Uterus (tissue), 2 donors: ENCODE measurements at regions not wholly inside any gene's neighbourhood (a gene's known extent, or its start where the extent isn't known, plus 50 kb on each side); places are given as distances from the start of the nearest gene placed in this dataset.

Experiments
- POLR2A ChIP-seq, 2 donors: fragments of 450-650 bp; IDR thresholded peaks; one replicate each; pipeline ENCODE4 v1.6.1; 2016; ENCODE audit warnings: antibody characterized with exemption in 2 of 2, mild to moderate bottlenecking in 1 of 2, moderate library complexity in 1 of 2
- TF ChIP-seq, protein P1 (sequence below), 4 experiments: fragments of 200-600 bp in 2 of 4; fragments of 450-650 bp in 2 of 4; sonication (generic) in 2 of 4; IDR thresholded peaks; one replicate each; pipeline ENCODE4 v1.5.1; 2016 to 2019; ENCODE audit warnings: antibody characterized with exemption in 4 of 4, mild to moderate bottlenecking in 2 of 4, moderate library complexity in 1 of 4

DNA sequence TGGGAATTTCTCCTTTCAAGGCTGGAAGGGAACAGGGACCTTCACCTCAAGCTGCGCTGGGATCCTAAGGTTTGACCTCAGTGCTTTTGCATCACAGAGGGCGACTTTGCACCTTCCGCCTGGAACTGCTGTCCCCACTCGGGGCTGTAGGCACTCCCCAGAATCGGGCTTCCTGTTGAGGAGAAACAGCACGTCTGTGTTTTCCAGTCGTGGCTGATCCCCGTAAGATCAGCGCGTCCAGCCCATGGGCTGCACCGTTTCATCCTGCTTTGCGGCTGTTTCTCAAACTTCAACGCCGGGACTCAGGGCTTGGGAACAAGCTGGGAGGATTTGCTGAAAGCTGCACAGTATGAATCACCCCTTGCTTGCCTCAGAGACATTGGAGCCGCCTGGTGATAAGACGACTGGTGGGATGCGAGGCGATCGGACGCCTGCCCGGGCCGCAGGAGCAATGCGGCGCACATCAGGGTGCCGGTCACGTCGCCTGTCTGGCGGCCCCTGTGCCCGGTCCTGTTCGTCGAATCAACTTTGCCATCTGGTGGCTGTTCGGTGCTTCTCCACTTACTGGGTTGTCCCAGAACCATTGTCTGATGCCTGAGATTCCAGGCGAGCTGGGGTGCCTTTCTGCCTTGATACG is 53.6 kb upstream of the FRMD1 start:
- no peak for TF ChIP-seq POLR2A (IDR thresholded peaks at IDR 0.05)
- TF ChIP-seq, protein P1, sequence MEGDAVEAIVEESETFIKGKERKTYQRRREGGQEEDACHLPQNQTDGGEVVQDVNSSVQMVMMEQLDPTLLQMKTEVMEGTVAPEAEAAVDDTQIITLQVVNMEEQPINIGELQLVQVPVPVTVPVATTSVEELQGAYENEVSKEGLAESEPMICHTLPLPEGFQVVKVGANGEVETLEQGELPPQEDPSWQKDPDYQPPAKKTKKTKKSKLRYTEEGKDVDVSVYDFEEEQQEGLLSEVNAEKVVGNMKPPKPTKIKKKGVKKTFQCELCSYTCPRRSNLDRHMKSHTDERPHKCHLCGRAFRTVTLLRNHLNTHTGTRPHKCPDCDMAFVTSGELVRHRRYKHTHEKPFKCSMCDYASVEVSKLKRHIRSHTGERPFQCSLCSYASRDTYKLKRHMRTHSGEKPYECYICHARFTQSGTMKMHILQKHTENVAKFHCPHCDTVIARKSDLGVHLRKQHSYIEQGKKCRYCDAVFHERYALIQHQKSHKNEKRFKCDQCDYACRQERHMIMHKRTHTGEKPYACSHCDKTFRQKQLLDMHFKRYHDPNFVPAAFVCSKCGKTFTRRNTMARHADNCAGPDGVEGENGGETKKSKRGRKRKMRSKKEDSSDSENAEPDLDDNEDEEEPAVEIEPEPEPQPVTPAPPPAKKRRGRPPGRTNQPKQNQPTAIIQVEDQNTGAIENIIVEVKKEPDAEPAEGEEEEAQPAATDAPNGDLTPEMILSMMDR (IDR thresholded peaks at IDR 0.05), result peak; percentile 9 to 61 (median 48)
